Prostate gland (tissue), 2 donors: ENCODE measurements at regions not wholly inside any gene's neighbourhood (a gene's known extent, or its start where the extent isn't known, plus 50 kb on each side); places are given as distances from the start of the nearest gene placed in this dataset.

Experiments used
- CTCF ChIP-seq, 4 experiments: fragments of 200-600 bp in 2 of 4; fragments of 450-650 bp in 2 of 4; sonication (generic) in 2 of 4; IDR thresholded peaks; 1 replicate in 3 of 4; 2 replicates in 1 of 4; pipeline ENCODE4 v1.5.1; 2016 to 2019; ENCODE audit warnings: antibody characterized with exemption in 4 of 4, mild to moderate bottlenecking in 2 of 4, moderate library complexity in 2 of 4
- POLR2A ChIP-seq: fragments of 450-650 bp; IDR thresholded peaks from one replicate; pipeline ENCODE4 v1.6.1; 2016; ENCODE audit warnings: antibody characterized with exemption, mild to moderate bottlenecking
- POLR2AphosphoS5 ChIP-seq: sonication (generic); formaldehyde crosslinking; IDR thresholded peaks from one replicate; pipeline ENCODE4 v1.6.1; 2017; ENCODE audit warnings: antibody characterized with exemption

GRCh38 chr18:46212398-46212797 lies 108.2 kb downstream of the HAUS1 start:
- TF ChIP-seq CTCF (IDR thresholded peaks at IDR 0.05) (no peak), POLR2AphosphoS5 (no peak), POLR2A (no peak)
